Ureter (tissue), 1 donor: ENCODE measurements at regions not wholly inside any gene's neighbourhood (a gene's known extent, or its start where the extent isn't known, plus 50 kb on each side); places are given as distances from the start of the nearest gene placed in this dataset.

Source experiments
- DNase-seq: peaks from one replicate; pipeline ENCODE4 v3.0.0-alpha.2; 2020; ENCODE audit warnings: low spot score
- donor health status: DM: yes; HTN: yes; CAD: no.

DNA sequence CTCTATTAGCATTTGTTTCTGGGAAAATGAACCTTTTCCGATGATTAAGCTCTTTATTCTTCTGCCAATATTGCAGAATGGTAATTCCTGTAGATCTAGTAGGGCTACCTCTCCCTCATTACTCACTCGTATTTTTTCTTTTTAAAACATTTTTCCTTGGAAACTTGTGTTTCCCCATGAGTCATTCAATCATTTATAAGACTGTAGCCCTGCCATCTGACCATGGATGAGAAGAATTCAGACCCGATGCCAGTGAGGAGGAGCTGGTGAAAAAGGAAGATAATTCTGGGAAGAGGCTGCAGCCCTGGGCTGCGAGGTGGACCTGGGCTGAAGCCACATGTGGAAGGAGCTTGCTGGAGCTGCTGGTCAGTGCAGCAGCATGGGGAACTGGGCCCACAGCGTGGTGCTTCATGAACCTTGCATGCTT is 242.8 kb downstream of the KLF6 start:
- DNase-seq: no peak

DNA sequence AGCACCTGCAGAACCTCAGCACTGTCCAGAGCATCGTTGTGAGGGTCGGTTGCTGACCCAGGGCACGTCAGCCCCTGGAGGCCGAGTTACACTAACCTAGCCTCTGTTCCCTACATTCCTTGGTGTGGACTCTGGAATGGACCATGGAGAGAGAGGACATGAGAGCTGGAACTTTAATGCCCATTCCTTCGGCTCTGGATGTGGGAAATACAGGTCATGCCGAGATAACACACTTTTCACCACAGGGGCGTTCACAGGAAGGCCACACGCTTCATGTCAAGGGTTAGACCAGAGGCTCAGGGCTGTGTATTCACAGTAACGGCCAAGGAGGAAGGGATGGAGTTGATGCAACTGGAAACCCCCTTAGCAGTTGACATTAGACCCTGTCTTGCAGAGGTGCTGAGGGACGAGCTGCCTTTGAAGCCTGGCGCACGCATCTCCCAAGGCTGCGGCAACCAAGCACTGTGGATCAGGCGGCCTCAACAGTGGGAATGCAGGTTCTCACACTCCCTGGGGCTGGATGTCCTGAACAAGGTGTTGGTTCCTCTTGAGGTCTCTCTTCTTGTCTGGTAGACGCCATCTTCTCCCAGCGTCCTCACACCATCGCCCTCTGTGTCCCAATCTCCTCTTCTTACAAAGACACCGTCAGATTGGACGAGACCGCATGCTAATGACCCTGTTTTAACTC is 245.2 kb downstream of the KLF6 start:
- DNase-seq: no peak

GRCh38 chr10:3538656-3539531 is 246.1 kb downstream of the KLF6 start:
- DNase-seq: no peak

DNA sequence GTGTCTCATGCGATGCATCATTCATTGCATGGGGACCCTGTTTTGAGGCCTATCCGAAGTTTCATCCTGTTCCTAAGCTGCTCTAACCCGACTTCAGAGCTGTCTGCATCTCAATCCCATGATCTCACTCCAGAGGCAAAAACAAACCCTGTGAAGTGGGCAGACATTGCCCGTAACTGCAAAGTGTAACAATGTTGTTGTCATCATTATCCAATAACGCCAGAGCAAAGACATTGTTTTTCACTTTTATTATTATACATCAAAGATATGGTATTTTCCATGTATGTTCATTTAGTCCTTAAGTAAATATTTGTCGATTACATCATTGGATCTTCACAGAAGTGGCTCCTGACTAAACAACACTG is 246.7 kb downstream of the KLF6 start:
- DNase-seq: no peak

DNA sequence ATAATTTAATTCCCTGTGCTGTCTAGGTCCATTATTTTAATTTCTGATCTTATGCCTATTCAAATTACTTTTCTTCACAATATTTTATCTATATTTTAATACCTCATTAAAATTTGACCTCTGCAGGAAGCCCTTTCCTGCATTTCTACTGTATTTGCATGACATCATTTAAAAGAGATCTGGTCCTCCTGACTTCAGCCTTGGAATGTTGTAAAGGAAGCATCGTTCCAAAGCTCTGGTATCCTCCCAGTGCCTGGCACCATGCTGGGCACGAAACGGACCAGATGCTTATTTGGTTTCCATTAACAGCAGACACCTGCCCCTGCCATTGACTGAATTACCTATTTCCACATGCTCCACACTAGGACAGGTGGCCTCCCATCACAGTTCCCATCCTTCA is 247.5 kb downstream of the KLF6 start:
- DNase-seq: no peak

DNA sequence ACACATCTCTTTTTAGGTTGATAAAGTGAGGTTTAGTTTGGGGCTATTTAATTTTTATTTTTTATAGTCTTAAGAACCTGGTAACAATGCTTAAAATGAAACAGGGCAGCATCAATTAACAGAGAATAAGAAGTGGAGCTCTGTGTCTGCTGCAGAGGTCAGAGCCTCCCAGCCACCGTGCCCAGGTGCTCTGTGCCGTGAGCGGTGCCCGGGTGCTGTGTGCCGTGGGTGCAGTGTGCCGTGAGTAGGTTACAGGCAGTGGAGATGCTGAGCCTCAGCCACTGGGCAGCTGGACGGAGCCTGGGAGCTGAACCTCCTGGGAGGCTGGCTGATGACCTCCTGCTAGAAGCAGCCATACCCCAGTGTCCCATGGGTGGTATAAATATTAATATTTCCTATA is 250.0 kb downstream of the KLF6 start:
- no peak for DNase-seq

- DNase-seq: no peak
These were observed 250.6 kb downstream of the KLF6 start for GRCh38 chr10:3534433-3534832.

GRCh38 chr10:3533296-3533695 is 251.7 kb downstream of the KLF6 start:
- no peak for DNase-seq

GRCh38 chr10:3532644-3533043 is 252.4 kb downstream of the KLF6 start:
- DNase-seq: peak; percentile 62

DNA sequence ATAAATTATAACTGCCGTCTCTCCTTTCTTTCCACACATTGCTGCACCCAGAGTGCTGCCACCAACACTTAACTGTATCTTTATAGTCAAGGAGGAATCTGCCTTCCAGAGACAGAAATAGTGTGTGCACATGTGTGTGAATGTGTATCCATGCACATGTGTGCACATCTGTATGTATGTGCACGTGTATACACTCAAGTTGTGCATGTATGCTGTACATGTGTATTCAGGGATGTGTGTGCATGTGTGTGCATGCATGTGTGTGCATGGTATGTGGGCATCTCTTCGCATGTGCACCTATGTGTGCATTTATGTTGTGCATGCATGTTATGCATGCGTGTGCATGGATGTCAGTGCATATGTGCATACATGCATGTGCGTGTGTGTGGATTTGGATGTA is 253.3 kb downstream of the KLF6 start:
- DNase-seq: no peak

- DNase-seq: no peak
These were observed 254.0 kb downstream of the KLF6 start for GRCh38 chr10:3530783-3531645.

GRCh38 chr10:3530346-3530745 is 254.7 kb downstream of the KLF6 start:
- DNase-seq: no peak

GRCh38 chr10:3529691-3530090 is 255.3 kb downstream of the KLF6 start:
- DNase-seq: no peak

- no peak for DNase-seq
These were observed 256.1 kb downstream of the KLF6 start for GRCh38 chr10:3528823-3529403.

DNA sequence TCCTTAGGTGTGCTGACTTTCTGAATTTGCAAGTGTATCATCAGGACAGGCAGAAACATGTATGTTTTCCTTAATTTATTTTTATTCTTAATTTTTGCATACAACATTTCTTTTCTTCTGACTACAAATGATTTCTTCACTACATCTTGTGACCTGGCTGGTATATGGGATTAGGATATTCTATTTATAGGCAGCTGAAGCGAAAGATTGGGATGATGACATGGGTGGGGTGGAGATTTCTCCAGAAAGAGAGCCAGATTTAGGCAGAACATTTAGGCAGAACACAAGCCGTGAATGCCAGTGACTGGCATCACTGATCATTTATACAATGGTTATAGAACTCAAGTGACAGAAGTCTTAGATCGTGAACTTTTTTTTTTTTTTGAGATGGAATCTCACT is 256.7 kb downstream of the KLF6 start:
- no peak for DNase-seq

GRCh38 chr10:3527869-3528268 is 257.1 kb downstream of the KLF6 start:
- DNase-seq: no peak

DNA sequence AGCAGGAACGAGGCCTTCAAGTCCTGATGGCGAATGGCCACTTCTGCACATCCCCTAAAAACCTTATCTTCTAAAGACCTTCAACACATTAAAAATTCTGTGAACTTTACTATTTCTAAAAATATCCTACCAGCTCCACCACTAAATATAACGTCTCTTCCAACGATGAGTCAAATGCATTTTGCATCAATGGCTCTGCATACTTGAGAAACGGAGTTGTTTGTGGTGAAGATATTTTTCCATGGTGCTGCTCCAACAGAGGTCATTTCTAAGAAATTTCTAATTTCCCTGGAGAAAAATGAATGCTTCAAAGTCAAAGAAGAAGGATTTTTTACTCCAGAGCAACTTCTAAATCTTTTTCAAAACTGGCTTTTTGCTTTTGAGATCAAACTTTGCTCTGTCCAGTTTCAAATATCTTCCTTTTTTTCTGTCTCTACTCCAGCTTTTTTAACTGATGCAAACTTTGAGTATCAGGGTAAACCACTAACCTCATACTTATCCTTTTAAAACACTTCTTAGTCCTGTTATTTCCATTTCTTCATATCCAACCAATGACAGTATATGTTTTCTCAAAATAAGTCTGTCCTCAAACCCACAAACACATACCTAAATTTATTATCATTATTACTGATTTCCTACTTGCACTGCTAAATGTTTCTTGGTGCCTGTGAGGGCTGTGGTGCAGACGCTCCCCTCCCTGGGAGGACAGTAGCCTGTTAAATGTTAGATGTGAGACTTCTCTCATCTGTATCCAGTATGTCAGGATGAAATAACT is 258.1 kb downstream of the KLF6 start:
- no peak for DNase-seq

DNA sequence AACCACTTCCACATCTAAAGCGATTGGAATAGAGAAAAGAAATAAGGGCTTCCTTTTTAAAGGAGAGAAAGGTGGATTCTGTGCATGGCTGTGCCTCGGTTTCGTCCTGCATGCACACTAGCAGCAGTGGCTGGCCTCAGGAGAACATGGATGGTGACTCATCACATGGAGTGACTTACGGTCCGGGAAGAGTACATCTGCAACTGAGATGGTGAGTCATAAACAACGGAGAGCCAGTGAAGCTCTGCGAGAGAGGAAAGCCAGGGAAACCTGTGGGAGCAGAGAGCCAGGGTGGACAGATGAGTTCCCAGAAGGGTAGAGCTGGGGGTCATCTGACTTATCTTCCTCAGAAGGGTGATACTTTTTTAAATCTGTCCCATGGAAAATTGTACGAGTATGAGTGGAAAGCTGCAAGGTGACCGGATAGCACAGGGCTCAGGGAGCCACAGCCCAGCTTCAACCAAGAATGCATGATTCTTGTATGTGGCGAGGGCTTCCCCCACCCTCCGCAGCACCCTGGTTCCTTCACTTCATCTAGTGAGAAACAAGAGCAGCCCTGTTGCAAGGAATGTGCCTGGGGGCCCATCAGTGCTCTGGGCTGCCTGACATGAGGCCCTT is 259.1 kb downstream of the KLF6 start:
- peak; percentile 57 for DNase-seq

- DNase-seq: no peak
These were observed 260.7 kb downstream of the KLF6 start for GRCh38 chr10:3524086-3524960.
